SK-N-SH treated with all-trans-retinoic acid at 6 μM for 48 hours (cell line): ENCODE measurements at regions not wholly inside any gene's neighbourhood (a gene's known extent, or its start where the extent isn't known, plus 50 kb on each side); places are given as distances from the start of the nearest gene placed in this dataset.

Source experiments
- ARNTL ChIP-seq: fragments of 450-650 bp; formaldehyde crosslinking; IDR thresholded peaks from 2 replicates; pipeline ENCODE4 v1.5.0; 2020; ENCODE audit warnings: low read depth, mild to moderate bottlenecking, moderate library complexity, borderline replicate concordance
- CREB5 ChIP-seq: fragments of 250-450 bp; sonication (Bioruptor Pico); IDR thresholded peaks from 2 replicates; pipeline ENCODE4 v1.5.1; 2020; ENCODE audit warnings: low read depth, mild to moderate bottlenecking, moderate library complexity
- ESRRG ChIP-seq: fragments of 250-450 bp; sonication (Bioruptor Pico); IDR thresholded peaks from 2 replicates; pipeline ENCODE4 v1.6.1; 2021; ENCODE audit warnings: mild to moderate bottlenecking
- GLIS3 ChIP-seq: fragments of 250-450 bp; sonication (Bioruptor Pico); IDR thresholded peaks from 2 replicates; pipeline ENCODE4 v1.5.0; 2020; ENCODE audit warnings: mild to moderate bottlenecking, moderate library complexity
- OSR1 ChIP-seq: fragments of 250-450 bp; sonication (Bioruptor Pico); IDR thresholded peaks from 2 replicates; pipeline ENCODE4 v1.8.0; 2022; ENCODE audit warnings: moderate library complexity, mild to moderate bottlenecking, inconsistent platforms
- POU6F1 ChIP-seq: fragments of 250-450 bp; sonication (Bioruptor Pico); IDR thresholded peaks from 2 replicates; pipeline ENCODE4 v1.8.0; 2021; ENCODE audit warnings: low read depth, mild to moderate bottlenecking, moderate library complexity, borderline replicate concordance
- RARB ChIP-seq: fragments of 250-450 bp; sonication (Bioruptor Pico); IDR thresholded peaks from 2 replicates; pipeline ENCODE4 v1.8.0; 2021; ENCODE audit warnings: mild to moderate bottlenecking, moderate library complexity
- TCF4 ChIP-seq: fragments of 250-450 bp; sonication (Bioruptor Pico); IDR thresholded peaks from 2 replicates; pipeline ENCODE4 v1.8.0; 2021; ENCODE audit warnings: mild to moderate bottlenecking, moderate library complexity, borderline replicate concordance
- ZFP3 ChIP-seq: fragments of 250-450 bp; sonication (Bioruptor Pico); IDR thresholded peaks from 2 replicates; pipeline ENCODE4 v1.5.0; 2020; ENCODE audit warnings: mild to moderate bottlenecking, moderate library complexity

DNA sequence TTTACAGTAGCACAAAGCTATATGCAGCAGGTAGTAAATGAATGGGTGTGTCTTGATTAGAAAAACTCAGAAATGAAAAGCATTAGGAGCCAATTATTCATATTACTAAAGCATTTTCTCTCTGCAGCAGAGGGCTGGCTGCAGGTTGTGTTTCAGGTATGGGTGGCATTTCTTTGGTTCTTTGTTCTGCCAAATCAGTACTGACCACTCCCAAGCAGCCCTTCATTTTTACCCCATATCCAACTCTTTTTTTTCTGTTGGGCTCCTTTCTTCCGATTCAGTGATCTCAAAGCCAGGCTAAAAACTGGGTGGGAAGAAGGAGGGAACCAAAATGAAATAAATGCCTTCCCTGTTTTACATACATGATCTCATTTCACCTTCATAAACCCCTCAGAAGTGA, 162.3 kb downstream of the SPRY1 start:
- TF ChIP-seq GLIS3, result no peak
- no peak for TF ChIP-seq CREB5 (CRISPR knock-in tag)
- no peak for TF ChIP-seq TCF4 (CRISPR knock-in tag)
- TF ChIP-seq ESRRG (CRISPR knock-in tag), result no peak
- TF ChIP-seq ZFP3, result no peak
- no peak for TF ChIP-seq ARNTL (CRISPR knock-in tag)
- TF ChIP-seq POU6F1 (CRISPR knock-in tag), result no peak
- no peak for TF ChIP-seq RARB
- TF ChIP-seq OSR1 (CRISPR knock-in tag), result no peak
